ENCODE measurements at regions not wholly inside any gene's neighbourhood (a gene's known extent, or its start where the extent isn't known, plus 50 kb on each side); places are given as distances from the start of the nearest gene placed in this dataset.

DNA sequence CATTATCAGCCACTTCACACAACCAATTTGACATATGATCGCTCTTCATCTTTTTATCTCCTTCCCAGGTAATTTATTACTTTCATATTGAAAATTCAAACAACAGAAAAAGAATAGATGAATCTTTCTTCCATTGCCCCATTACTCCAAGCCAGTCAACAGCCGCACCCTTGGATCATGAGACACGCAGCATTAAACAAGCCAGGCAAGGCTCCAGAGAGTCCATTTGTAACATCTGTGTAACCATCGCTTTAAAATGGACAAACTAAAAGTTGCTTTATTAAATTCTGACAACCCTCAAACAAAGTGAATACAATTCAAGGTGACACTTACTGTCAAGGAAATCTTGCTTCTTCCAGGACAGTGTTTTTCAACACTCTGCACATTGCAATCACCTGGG lies 200.3 kb downstream of the EPM2A start:
- no peak for TF ChIP-seq CTCF (conservative IDR thresholded peaks at IDR 0.05)
- no CpG with 5 or more reads among the region's 4 CpGs for WGBS (ENCODE audit: extremely low coverage, insufficient read length, low lambda C conversion rate)
- no peak overlapping the region for H2BK15ac ChIP-seq (ENCODE audit: low read depth, low read length)
- no peak overlapping the region for H2BK120ac ChIP-seq (ENCODE audit: low read depth, low read length, poor library complexity, severe bottlenecking)
- H3K18ac ChIP-seq (ENCODE audit: insufficient read length, low read depth, low read length): no peak overlapping the region
- no peak overlapping the region for H3K9ac ChIP-seq (ENCODE audit: extremely low read depth, insufficient read length, low read length)
- H2AK5ac ChIP-seq (ENCODE audit: insufficient read length, low read length): no peak overlapping the region
- Mint-ChIP-seq H3K27ac (no peak overlapping the region), H3K4me3 (no peak overlapping the region), H3K36me3 (ENCODE audit: insufficient read depth in 1 of 3, low read depth in 3 of 3) (no peaks in the 10 kb centered on the region), H3K27me3 (ENCODE audit: low read depth) (peaks cover 35% of the 10 kb centered on the region), H3K4me1 (peaks cover 3 to 8% of the 10 kb centered on the region in 2 experiments; a peak in 3 of 4 replicates), H3K9me3 (no peaks in the 10 kb centered on the region)
- peaks cover 39% of the 10 kb centered on the region for H3K27me3 ChIP-seq (ENCODE audit: insufficient read depth, low read length)
- H4K5ac ChIP-seq (ENCODE audit: insufficient read length, low read depth, low read length): no peak overlapping the region
- H3K4ac ChIP-seq (ENCODE audit: low read depth, low read length): no peak overlapping the region
- no peaks in the 10 kb centered on the region for H4K20me1 ChIP-seq (ENCODE audit: control insufficient read depth, insufficient read depth, insufficient read length)
- no peak overlapping the region for H3K14ac ChIP-seq (ENCODE audit: insufficient read depth, low read length)
- no peaks in the 10 kb centered on the region for H3K23me2 ChIP-seq (ENCODE audit: insufficient read length, low read depth, low read length, poor library complexity, severe bottlenecking)
- no peaks in the 10 kb centered on the region for H3K4me1 ChIP-seq (ENCODE audit: insufficient read depth, low read length)
- H4K8ac ChIP-seq (replicated peaks; ENCODE audit: insufficient read length, low read depth, low read length): no peak overlapping the region
- DNase-seq: no peak
- no peaks in the 10 kb centered on the region for H3K79me2 ChIP-seq (ENCODE audit: insufficient read depth, low read length)
- no peaks in the 10 kb centered on the region for H3K79me1 ChIP-seq (ENCODE audit: insufficient read depth, low read depth, low read length, poor library complexity, severe bottlenecking)
- H2BK5ac ChIP-seq (ENCODE audit: insufficient read length, low read length): no peak overlapping the region
- H4K91ac ChIP-seq (ENCODE audit: insufficient read length, low read depth, low read length): no peak overlapping the region
- H3T11ph ChIP-seq (ENCODE audit: low read length): no peak overlapping the region
- no peak overlapping the region for H3K27ac ChIP-seq (ENCODE audit: insufficient read length, low read depth, low read length)
- H3K56ac ChIP-seq (ENCODE audit: insufficient read length, low read depth, low read length): no peak overlapping the region
- H2BK20ac ChIP-seq (ENCODE audit: low read depth, low read length, poor library complexity, severe bottlenecking): no peak overlapping the region
- H2AFZ ChIP-seq (ENCODE audit: low read length): no peak overlapping the region
- H3K4me2 ChIP-seq (ENCODE audit: insufficient read depth, insufficient read length, low read length): no peak overlapping the region
- no peak overlapping the region for H3K23ac ChIP-seq (ENCODE audit: insufficient read length, low read depth, low read length)
- no peaks in the 10 kb centered on the region for H3K9me3 ChIP-seq (ENCODE audit: control insufficient read depth, low read depth, low read length)
- no peak overlapping the region for H2BK12ac ChIP-seq (ENCODE audit: insufficient read length, low read depth, low read length)

Data from H9 (cell line).